SK-N-MC (cell line): ENCODE measurements at regions not wholly inside any gene's neighbourhood (a gene's known extent, or its start where the extent isn't known, plus 50 kb on each side); places are given as distances from the start of the nearest gene placed in this dataset.
"Not testable (repeated sequence)": the region's sequence is repeated elsewhere in the genome, so short reads cannot be mapped to it uniquely, and the experiment has no call there.

ENCODE experiments used
- DNase-seq: peaks from one replicate; pipeline ENCODE4 v3.0.0-alpha.2; 2011; ENCODE audit warnings: low read depth, low spot score
- H3K27ac ChIP-seq: fragments of 200-600 bp; sonication (generic); 2 replicates; pipeline ENCODE4 v1.5.1; 2016; ENCODE audit warnings: mixed run types
- H3K36me3 ChIP-seq: fragments of 200-600 bp; sonication (generic); 2 replicates; pipeline ENCODE4 v1.6.1; 2017; ENCODE audit warnings: antibody characterized with exemption, low read length, mixed read lengths; ENCODE audit not compliant: insufficient read depth
- H3K4me3 ChIP-seq: fragments of 200-600 bp; sonication (generic); 2 replicates; pipeline ENCODE4 v1.5.1; 2016
- H3K9ac ChIP-seq: fragments of 200-600 bp; sonication (generic); 2 replicates; pipeline ENCODE4 v1.8.0; 2017; ENCODE audit warnings: mixed run types, mixed read lengths; ENCODE audit not compliant: insufficient read length
- H3K9me3 ChIP-seq: fragments of 200-600 bp; sonication (generic); 2 replicates; pipeline ENCODE4 v1.6.1; 2017; ENCODE audit warnings: low read depth, mild to moderate bottlenecking, antibody characterized with exemption, low read length, moderate library complexity, mixed read lengths
- EZH2 ChIP-seq: fragments of 200-600 bp; sonication (generic); IDR thresholded peaks from one replicate; pipeline ENCODE4 v1.6.1; 2017; ENCODE audit warnings: antibody characterized with exemption
- FOXP2 ChIP-seq: optimal IDR thresholded peaks from 2 replicates; pipeline ENCODE3; 2011; ENCODE audit warnings: mild to moderate bottlenecking, moderate library complexity; ENCODE audit not compliant: insufficient read depth; ENCODE audit errors: extremely low read length, control extremely low read depth
- POLR2AphosphoS5 ChIP-seq: IDR thresholded peaks from 2 replicates; pipeline ENCODE4 v1.6.1; 2012; ENCODE audit warnings: mild to moderate bottlenecking, low read depth, low read length, borderline replicate concordance

DNA sequence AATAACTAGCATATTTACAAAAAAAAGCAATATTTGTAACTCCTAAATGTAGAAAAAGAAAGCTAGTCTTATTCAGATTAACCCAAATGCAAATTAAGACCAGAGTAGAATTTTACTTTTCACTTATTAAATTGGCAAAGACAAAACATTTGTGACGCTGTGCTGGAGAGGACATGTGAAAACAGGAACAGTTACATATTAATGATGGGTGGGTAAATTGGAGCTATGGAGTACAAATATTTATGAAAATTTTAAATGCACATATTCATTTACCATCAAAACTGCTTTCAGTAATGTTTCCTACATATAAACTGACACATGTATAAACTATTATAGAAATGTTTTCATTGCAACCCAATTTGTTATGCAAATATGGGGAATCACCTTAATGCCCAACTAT is 278.9 kb upstream of the POU1F1 start:
- Histone ChIP-seq H3K9ac (no peak overlapping the region), H3K36me3 (peaks cover 14% of the 10 kb centered on the region; the same call in 1 of the 2 replicates), H3K27ac (no peak overlapping the region), H3K4me3 (no peak overlapping the region), H3K9me3 (no peaks in the 10 kb centered on the region)
- TF ChIP-seq FOXP2, result no peak
- no peak for TF ChIP-seq POLR2AphosphoS5
- TF ChIP-seq EZH2, result no peak
- DNase-seq, result no peak

DNA sequence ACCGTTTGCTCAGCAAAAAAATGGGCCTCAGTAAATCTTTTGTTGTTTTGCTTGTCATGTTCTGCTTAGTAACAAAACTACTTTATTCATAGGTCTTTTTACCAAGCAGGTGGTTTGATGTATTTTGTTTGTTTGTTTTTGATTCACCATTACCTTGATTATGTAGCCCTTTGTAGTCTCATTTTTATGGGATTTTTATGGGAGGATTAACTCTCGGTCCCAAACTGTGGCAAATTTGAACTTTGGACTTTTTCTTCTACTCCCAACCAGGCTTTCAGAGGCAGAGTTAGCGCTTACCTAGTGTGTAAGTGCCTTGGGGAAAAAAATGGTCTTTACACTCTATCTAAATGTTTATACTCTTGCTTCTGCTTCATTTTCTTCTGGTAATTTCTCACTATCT is 276.7 kb upstream of the POU1F1 start:
- peak overlapping the region; percentile 17; the same call in 1 of the 2 replicates for H3K4me3 ChIP-seq
- TF ChIP-seq POLR2AphosphoS5 (no peak), FOXP2 (no peak), EZH2 (no peak)
- peak overlapping the region; percentile 99 for H3K27ac ChIP-seq
- H3K9ac ChIP-seq, result no peak overlapping the region
- H3K9me3 ChIP-seq, result no peaks in the 10 kb centered on the region
- H3K36me3 ChIP-seq, result peaks cover 14% of the 10 kb centered on the region; the same call in 1 of the 2 replicates
- no peak for DNase-seq

DNA sequence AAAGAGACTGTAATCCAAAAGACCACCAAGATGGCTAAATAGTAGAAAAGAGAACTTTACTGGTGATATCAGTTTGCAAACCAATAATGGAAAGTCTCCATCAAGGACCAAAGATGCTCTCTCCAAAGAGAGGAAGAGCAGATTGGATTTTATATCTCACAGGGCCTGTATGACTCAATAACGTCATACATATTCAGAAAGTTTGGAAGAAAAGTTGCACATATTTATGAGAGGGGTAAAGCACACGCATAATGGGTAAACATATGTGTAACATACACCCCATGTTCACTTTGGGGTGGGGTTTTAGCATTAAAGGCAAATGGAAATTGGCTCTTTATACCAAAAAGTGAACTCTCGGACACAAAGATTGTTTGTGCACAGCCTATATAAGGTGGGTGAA is 274.5 kb upstream of the POU1F1 start:
- Histone ChIP-seq H3K27ac (peak overlapping the region; percentile 99), H3K36me3 (peaks cover 14% of the 10 kb centered on the region; the same call in 1 of the 2 replicates)
- DNase-seq, result no peak

DNA sequence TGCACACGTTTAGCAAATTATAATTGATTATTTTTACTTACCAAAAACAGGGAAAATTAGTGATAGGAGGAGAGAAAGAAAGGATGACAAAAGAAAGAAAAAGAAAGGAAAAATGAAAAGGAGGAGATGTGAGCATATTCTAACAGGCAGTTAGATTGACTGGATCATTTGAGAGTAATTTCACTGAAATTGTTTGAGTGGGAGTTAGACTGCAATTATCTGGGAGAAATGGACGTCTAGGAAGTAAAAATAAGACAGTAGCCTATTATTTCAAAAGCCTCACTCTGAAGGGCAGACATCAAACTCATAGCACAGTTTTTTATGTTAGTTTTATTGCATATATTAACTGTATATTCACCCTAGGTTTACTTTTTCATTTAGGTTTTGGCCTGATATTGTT is 272.8 kb upstream of the POU1F1 start:
- DNase-seq, result no peak
- H3K9me3 ChIP-seq, result peaks cover 5% of the 10 kb centered on the region
- H3K27ac ChIP-seq, result peak overlapping the region; percentile 99
- peak overlapping the region; percentile 27 for H3K4me3 ChIP-seq
- H3K36me3 ChIP-seq, result peaks cover 25% of the 10 kb centered on the region; the same call in 1 of the 2 replicates
- TF ChIP-seq FOXP2, result no peak
- no peak for TF ChIP-seq POLR2AphosphoS5
- TF ChIP-seq EZH2, result no peak
- H3K9ac ChIP-seq, result peak overlapping the region; percentile 67

More for the DNA sequence above, 274.5 kb upstream of the POU1F1 start:
- no peak overlapping the region for H3K9ac ChIP-seq
- H3K4me3 ChIP-seq, result no peak overlapping the region
- TF ChIP-seq POLR2AphosphoS5 (no peak), EZH2 (no peak), FOXP2 (no peak)
- no peaks in the 10 kb centered on the region for H3K9me3 ChIP-seq

DNA sequence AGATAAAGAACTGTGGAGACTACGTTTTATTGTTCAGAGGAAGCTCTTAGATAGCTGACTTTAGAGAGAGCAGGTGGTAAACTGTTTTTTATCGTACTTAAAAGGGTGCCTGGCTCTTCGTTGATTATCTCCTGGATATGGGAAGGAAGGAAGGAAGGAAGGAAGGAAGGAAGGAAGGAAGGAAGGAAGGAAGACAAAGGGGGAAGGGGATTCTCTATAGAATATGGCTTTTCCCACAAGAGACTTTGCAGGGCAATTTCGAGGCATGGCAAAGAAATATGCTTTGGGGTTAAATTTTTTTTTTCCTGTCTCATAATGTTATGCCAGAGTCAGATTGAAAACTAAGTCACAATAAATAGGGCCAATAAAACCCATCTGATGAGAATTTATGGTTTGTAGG is 271.9 kb upstream of the POU1F1 start:
- Histone ChIP-seq H3K4me3 (peak overlapping the region; percentile 66), H3K9me3 (peaks cover 6% of the 10 kb centered on the region), H3K27ac (peak overlapping the region; percentile 99), H3K36me3 (peaks cover 16% of the 10 kb centered on the region; the same call in 1 of the 2 replicates), H3K9ac (peak overlapping the region; percentile 67)
- TF ChIP-seq POLR2AphosphoS5 (peak; percentile 64; the same call in 1 of the 2 replicates), EZH2 (no peak)
- peak; percentile 93 for DNase-seq

DNA sequence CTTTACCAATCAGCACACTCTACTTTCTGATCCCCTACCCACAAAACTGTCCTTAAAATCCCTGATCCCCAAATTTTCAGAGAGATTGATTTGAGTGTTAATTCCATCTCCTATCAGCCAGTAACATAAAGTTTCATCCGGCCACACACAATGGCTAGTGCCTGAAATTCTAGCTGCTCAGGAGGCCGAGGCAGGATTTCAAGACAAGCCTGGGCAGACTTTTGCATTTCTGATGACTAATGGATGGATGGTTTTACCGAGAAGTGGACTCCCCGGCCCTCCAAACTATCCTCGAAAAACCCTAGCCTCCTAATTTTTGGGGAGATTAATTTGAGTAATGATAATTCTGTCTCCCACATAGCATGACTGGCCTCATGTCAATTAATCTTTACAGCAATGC is 269.8 kb upstream of the POU1F1 start:
- Histone ChIP-seq H3K36me3 (peaks cover 12% of the 10 kb centered on the region; the same call in 1 of the 2 replicates), H3K9me3 (peaks cover 6% of the 10 kb centered on the region), H3K4me3 (no peak overlapping the region), H3K27ac (peak overlapping the region; percentile 99), H3K9ac (peak overlapping the region; percentile 70)
- DNase-seq, result no peak
- TF ChIP-seq POLR2AphosphoS5 (no peak), EZH2 (no peak), FOXP2 (no peak)

DNA sequence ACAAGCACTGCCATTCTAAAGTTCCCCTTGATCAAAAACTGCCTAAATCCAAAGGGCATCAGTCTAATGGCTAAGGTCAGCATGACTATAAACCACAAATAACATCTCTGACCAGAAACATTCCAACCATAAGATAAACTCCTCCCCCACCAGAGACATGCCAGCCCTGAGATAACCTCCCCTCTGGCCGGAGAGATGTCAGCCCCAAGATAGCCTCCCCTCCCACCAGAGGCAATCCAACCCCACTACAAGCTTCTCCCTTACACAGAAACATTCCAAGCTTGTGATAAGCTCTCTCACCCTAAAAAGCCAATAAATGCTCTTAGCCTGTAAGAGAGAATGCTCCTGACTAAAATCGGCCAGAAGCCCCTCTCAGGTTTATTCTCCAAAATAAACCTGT is 267.0 kb upstream of the POU1F1 start:
- peaks cover 12% of the 10 kb centered on the region; the same call in 1 of the 2 replicates for H3K36me3 ChIP-seq
- DNase-seq, H3K9me3 ChIP-seq, H3K4me3 ChIP-seq, H3K9ac ChIP-seq, H3K27ac ChIP-seq: not testable (repeated sequence)

DNA sequence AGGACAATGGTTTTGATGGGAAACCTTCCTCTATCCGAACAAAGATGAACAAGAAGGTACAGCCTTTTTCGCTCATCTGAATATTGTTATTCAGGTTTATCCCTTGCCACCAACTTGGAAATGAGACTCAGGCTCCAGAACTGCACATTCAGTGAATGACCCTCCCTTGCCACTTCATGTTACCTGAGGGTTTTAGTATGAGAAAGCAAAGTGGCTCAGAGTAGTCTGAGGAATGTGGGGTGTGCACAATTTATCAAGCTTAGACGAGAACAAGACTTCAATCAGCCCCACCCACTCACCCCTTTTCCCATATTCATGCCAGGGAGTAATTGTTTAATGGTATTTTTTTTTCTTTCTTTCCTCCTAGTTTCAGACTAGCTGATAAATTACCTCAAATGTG is 265.3 kb upstream of the POU1F1 start:
- no peak overlapping the region for H3K9ac ChIP-seq
- no peak overlapping the region for H3K27ac ChIP-seq
- TF ChIP-seq FOXP2 (no peak), POLR2AphosphoS5 (no peak), EZH2 (no peak)
- peaks cover 6% of the 10 kb centered on the region for H3K9me3 ChIP-seq
- no peak for DNase-seq
- H3K4me3 ChIP-seq, result no peak overlapping the region
- H3K36me3 ChIP-seq, result peaks cover 12% of the 10 kb centered on the region; the same call in 1 of the 2 replicates

DNA sequence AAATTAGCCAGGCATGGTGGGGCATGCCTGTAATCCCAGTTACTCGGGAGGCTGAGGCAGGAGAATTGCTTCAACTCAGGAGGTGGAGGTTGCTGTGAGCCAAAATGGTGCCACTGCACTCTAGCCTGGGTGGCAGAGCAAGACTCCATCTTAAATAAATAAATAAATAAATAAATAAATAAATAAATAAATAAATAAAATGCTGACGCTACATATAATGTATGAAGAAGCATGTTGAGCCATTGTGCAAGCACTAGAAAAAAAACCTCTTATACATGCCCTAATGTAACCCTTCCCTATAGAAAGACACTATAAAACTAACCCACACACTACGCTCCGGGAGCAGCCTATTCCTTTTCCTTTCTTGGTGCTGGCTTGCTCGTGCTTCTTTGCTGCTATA is 262.3 kb upstream of the POU1F1 start:
- H3K27ac ChIP-seq, H3K9ac ChIP-seq, H3K36me3 ChIP-seq, H3K9me3 ChIP-seq, H3K4me3 ChIP-seq, DNase-seq: not testable (repeated sequence)
